ENCODE measurements at regions not wholly inside any gene's neighbourhood (a gene's known extent, or its start where the extent isn't known, plus 50 kb on each side); places are given as distances from the start of the nearest gene placed in this dataset.

DNA sequence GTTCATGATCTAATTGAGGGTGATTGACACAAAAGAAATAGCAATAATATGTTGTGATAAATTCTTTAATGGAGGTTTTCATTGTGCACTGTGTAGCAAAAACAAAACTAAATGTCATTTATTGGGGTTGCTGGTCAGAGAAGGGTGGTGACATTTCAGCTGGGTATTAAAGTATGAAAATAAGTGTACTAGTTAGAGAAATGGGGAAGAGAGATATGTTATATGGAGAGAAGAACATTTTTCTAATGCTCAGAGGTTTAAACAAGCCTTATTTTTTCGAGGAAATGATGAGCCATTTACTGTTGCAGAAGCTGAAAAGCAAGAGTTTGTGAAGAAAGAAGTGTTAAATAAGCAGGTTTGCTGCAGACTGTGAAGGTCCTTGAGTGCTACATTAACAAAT is 142.7 kb upstream of the PAQR3 start:
- no peak for TF ChIP-seq ELF4 (IDR thresholded peaks at IDR 0.05)
- TF ChIP-seq BHLHE40 (IDR thresholded peaks at IDR 0.05; ENCODE audit: borderline replicate concordance): no peak
- no peak for TF ChIP-seq FOXA1 (IDR thresholded peaks at IDR 0.05)
- TF ChIP-seq FOXK2 (IDR thresholded peaks at IDR 0.05): no peak
- no peak for TF ChIP-seq TARDBP (IDR thresholded peaks at IDR 0.05)
- no peak for TF ChIP-seq ZNF384 (IDR thresholded peaks at IDR 0.05)
- TF ChIP-seq CTBP1 (IDR thresholded peaks at IDR 0.05; ENCODE audit: borderline replicate concordance): no peak
- no peak for TF ChIP-seq L3MBTL2 (conservative IDR thresholded peaks at IDR 0.05)
- no peak for TF ChIP-seq SUZ12 (IDR thresholded peaks at IDR 0.05)
- TF ChIP-seq FOXM1 (IDR thresholded peaks at IDR 0.05; ENCODE audit: borderline replicate concordance): no peak
- TF ChIP-seq ARNT (IDR thresholded peaks at IDR 0.05): no peak
- TF ChIP-seq HDGF (IDR thresholded peaks at IDR 0.05; ENCODE audit: borderline replicate concordance): no peak
